Right atrium auricular region (tissue), 2 donors: ENCODE measurements at regions not wholly inside any gene's neighbourhood (a gene's known extent, or its start where the extent isn't known, plus 50 kb on each side); places are given as distances from the start of the nearest gene placed in this dataset.
"Not testable (repeated sequence)": the region's sequence is repeated elsewhere in the genome, so short reads cannot be mapped to it uniquely, and the experiment has no call there.

Experiments used
- DNase-seq: peaks from one replicate; pipeline ENCODE4 v3.0.0-alpha.2; 2019; ENCODE audit warnings: low spot score
- H3K27ac ChIP-seq, 2 donors: fragments of 200-600 bp; sonication (generic); 1 replicate in 1 of 2; 2 replicates in 1 of 2; pipeline ENCODE4 v1.5.1; 2016 to 2019
- H3K27me3 ChIP-seq, 2 donors: fragments of 200-600 bp; sonication (generic); one replicate each; pipeline versions ENCODE4 v1.5.1 to v1.6.0; 2017 to 2019
- H3K36me3 ChIP-seq: fragments of 200-600 bp; sonication (generic); one replicate; pipeline ENCODE4 v1.5.1; 2016
- H3K4me1 ChIP-seq, 2 donors: fragments of 200-600 bp; sonication (generic); one replicate each; pipeline versions ENCODE4 v1.5.1 to v1.6.0; 2017 to 2019
- H3K4me3 ChIP-seq, 2 donors: fragments of 200-600 bp; sonication (generic); 1 replicate in 1 of 2; 2 replicates in 1 of 2; pipeline ENCODE4 v1.5.1; 2017 to 2019; ENCODE audit warnings: mild to moderate bottlenecking in 1 of 2, moderate library complexity in 1 of 2
- H3K9me3 ChIP-seq, 2 donors: fragments of 200-600 bp; sonication (generic); one replicate each; pipeline ENCODE4 v1.5.1; 2019
- TF ChIP-seq, protein P1 (sequence below), 2 donors: fragments of 200-600 bp; sonication (generic); IDR thresholded peaks; one replicate each; pipeline ENCODE4 v1.5.1; 2019; ENCODE audit warnings: antibody characterized with exemption in 2 of 2

GRCh38 chr5:124910354-124911016 is 164.0 kb upstream of the ZNF608 start:
- Histone ChIP-seq H3K4me1 (peaks cover 0 to 46% of the 10 kb centered on the region in 2 donors), H3K27me3 (no peaks in the 10 kb centered on the region), H3K27ac (no peak overlapping the region), H3K36me3 (no peaks in the 10 kb centered on the region), H3K9me3 (no peaks in the 10 kb centered on the region), H3K4me3 (no peak overlapping the region)
- TF ChIP-seq, protein P1, sequence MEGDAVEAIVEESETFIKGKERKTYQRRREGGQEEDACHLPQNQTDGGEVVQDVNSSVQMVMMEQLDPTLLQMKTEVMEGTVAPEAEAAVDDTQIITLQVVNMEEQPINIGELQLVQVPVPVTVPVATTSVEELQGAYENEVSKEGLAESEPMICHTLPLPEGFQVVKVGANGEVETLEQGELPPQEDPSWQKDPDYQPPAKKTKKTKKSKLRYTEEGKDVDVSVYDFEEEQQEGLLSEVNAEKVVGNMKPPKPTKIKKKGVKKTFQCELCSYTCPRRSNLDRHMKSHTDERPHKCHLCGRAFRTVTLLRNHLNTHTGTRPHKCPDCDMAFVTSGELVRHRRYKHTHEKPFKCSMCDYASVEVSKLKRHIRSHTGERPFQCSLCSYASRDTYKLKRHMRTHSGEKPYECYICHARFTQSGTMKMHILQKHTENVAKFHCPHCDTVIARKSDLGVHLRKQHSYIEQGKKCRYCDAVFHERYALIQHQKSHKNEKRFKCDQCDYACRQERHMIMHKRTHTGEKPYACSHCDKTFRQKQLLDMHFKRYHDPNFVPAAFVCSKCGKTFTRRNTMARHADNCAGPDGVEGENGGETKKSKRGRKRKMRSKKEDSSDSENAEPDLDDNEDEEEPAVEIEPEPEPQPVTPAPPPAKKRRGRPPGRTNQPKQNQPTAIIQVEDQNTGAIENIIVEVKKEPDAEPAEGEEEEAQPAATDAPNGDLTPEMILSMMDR (IDR thresholded peaks at IDR 0.05): no peak
- DNase-seq: no peak

- H3K36me3 ChIP-seq: no peaks in the 10 kb centered on the region
- H3K9me3 ChIP-seq: no peaks in the 10 kb centered on the region
- TF ChIP-seq, protein P1 (IDR thresholded peaks at IDR 0.05): no peak
- no peak overlapping the region for H3K4me3 ChIP-seq
- H3K27ac ChIP-seq: no peak overlapping the region
- H3K27me3 ChIP-seq: no peaks in the 10 kb centered on the region
- peaks cover 0 to 24% of the 10 kb centered on the region in 2 donors for H3K4me1 ChIP-seq
- DNase-seq: no peak
Measured at GRCh38 chr5:124912638-124913328, 166.3 kb upstream of the ZNF608 start.

GRCh38 chr5:124913329-124913653 is 166.9 kb upstream of the ZNF608 start:
- TF ChIP-seq, protein P1 (IDR thresholded peaks at IDR 0.05): no peak
- H3K4me3 ChIP-seq: no peak overlapping the region
- DNase-seq: no peak
- H3K27ac ChIP-seq: no peak overlapping the region
- H3K36me3 ChIP-seq: no peaks in the 10 kb centered on the region
- peaks cover 0 to 18% of the 10 kb centered on the region in 2 donors for H3K4me1 ChIP-seq
- no peaks in the 10 kb centered on the region for H3K27me3 ChIP-seq
- H3K9me3 ChIP-seq: no peaks in the 10 kb centered on the region

DNA sequence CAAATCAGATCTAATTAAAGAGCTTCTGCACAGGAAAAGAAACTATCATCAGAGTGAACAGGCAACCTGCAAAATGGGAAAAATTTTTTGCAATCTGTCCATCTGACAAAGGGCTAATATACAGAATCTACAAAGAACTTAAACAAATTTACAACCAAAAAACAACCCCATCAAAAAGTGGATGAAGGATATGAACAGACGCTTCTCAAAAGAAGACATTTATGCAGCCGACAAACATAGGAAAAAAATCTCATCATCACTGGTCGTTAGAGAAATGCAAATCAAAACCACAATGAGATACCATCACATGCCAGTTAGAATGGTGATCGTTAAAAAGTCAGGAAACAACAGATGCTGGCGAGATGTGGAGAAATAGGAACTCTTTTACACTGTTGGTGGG is 169.9 kb upstream of the ZNF608 start:
- not testable (repeated sequence) for H3K27ac ChIP-seq, H3K9me3 ChIP-seq, H3K27me3 ChIP-seq, H3K36me3 ChIP-seq, H3K4me3 ChIP-seq, H3K4me1 ChIP-seq, DNase-seq

- Histone ChIP-seq H3K4me1 (peaks cover 0 to 17% of the 10 kb centered on the region in 2 donors), H3K4me3 (no peak overlapping the region)
Measured at GRCh38 chr5:124918618-124919017, 172.2 kb upstream of the ZNF608 start.

DNA sequence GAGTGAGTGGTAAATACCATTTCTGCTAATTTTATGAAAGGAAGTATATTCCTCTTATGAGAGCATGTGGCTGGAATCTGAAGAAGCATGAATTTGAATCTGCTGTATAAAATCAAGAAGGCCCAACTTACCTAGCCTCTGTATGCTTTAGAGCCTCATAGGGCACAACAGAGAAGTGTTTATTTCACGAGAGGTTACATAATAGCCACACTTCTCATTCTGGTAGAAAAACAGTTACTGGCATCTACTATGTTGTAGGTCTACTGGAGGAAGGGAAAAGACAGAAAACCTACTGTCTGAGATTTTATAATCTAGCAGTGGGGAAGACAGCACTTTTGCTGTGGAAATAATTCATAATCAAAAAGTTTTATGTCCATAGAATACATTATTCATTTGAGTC is 172.6 kb upstream of the ZNF608 start:
- H3K27me3 ChIP-seq: no peaks in the 10 kb centered on the region
- no peak for DNase-seq

More at GRCh38 chr5:124918618-124919017, 172.2 kb upstream of the ZNF608 start:
- Histone ChIP-seq H3K9me3 (no peaks in the 10 kb centered on the region), H3K36me3 (no peaks in the 10 kb centered on the region), H3K27me3 (no peaks in the 10 kb centered on the region), H3K27ac (no peak overlapping the region)
- DNase-seq: no peak
- TF ChIP-seq, protein P1 (IDR thresholded peaks at IDR 0.05): no peak

More for the DNA sequence above, 172.6 kb upstream of the ZNF608 start:
- H3K9me3 ChIP-seq: no peaks in the 10 kb centered on the region
- H3K4me1 ChIP-seq: peaks cover 0 to 20% of the 10 kb centered on the region in 2 donors
- no peak overlapping the region for H3K27ac ChIP-seq
- TF ChIP-seq, protein P1 (IDR thresholded peaks at IDR 0.05): no peak
- H3K36me3 ChIP-seq: no peaks in the 10 kb centered on the region
- H3K4me3 ChIP-seq: no peak overlapping the region
